Subcutaneous abdominal adipose tissue (tissue), 5 donors: ENCODE measurements at regions not wholly inside any gene's neighbourhood (a gene's known extent, or its start where the extent isn't known, plus 50 kb on each side); places are given as distances from the start of the nearest gene placed in this dataset.
"Not testable (repeated sequence)": the region's sequence is repeated elsewhere in the genome, so short reads cannot be mapped to it uniquely, and the experiment has no call there.

Experiments
- H3K27ac ChIP-seq: one replicate; pipeline ENCODE4 v1.7.0; 2013; ENCODE audit warnings: low read depth, mild to moderate bottlenecking, inconsistent platforms, low read length, moderate library complexity
- H3K27me3 ChIP-seq, 5 donors: one replicate each; pipeline ENCODE4 v1.7.0; 2013; ENCODE audit warnings: low read length in 5 of 5, inconsistent platforms in 1 of 5; ENCODE audit not compliant: control insufficient read depth in 5 of 5, insufficient read depth in 4 of 5
- H3K36me3 ChIP-seq, 5 donors: one replicate each; pipeline ENCODE4 v1.7.0; 2013; ENCODE audit warnings: low read length in 5 of 5; ENCODE audit not compliant: control insufficient read depth in 5 of 5, insufficient read depth in 5 of 5
- H3K4me1 ChIP-seq, 5 donors: one replicate each; pipeline ENCODE4 v1.7.0; 2013; ENCODE audit warnings: low read length in 5 of 5, mild to moderate bottlenecking in 3 of 5, moderate library complexity in 1 of 5; ENCODE audit not compliant: control insufficient read depth in 5 of 5, insufficient read depth in 5 of 5
- H3K4me3 ChIP-seq, 5 donors: one replicate each; pipeline ENCODE4 v1.7.0; 2013; ENCODE audit warnings: low read length in 5 of 5, low read depth in 1 of 5
- H3K9ac ChIP-seq, 5 donors: one replicate each; pipeline ENCODE4 v1.7.0; 2013; ENCODE audit warnings: low read length in 5 of 5, mild to moderate bottlenecking in 4 of 5, moderate library complexity in 3 of 5
- H3K9me3 ChIP-seq, 5 donors: one replicate each; pipeline ENCODE4 v1.7.0; 2013; ENCODE audit warnings: low read length in 5 of 5; ENCODE audit not compliant: control insufficient read depth in 5 of 5
- donor health status: healthy.
- donor health status: healthy.
- donor health status: healthy.
- donor health status: healthy.
- donor health status: healthy.

DNA sequence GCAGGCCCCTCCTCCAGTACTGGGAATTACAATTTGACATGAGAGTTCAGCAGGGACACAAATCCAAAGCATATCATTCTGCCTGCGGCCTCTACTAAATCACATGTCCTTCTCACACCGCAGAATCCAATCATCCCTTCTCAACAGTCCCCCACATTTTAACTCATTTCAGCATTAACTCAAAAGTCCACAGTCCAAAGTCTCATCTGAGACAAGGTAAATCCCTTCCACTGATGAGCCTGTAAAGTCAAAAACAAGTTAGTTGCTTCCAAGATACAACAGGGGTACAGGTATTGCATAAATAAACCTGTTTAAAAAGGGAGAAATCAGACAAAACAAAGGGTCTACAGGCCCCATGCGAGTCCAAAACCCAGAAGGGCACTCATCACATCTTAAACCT is 64.0 kb downstream of the EBNA1BP2 start:
- Histone ChIP-seq H3K4me3 (no peak overlapping the region), H3K27ac (no peak overlapping the region), H3K9ac (no peak overlapping the region), H3K9me3 (peaks cover 0 to 11% (median 2%) of the 10 kb centered on the region in 5 donors), H3K4me1 (no peaks in the 10 kb centered on the region), H3K27me3 (no peaks in the 10 kb centered on the region), H3K36me3 (no peaks in the 10 kb centered on the region)

DNA sequence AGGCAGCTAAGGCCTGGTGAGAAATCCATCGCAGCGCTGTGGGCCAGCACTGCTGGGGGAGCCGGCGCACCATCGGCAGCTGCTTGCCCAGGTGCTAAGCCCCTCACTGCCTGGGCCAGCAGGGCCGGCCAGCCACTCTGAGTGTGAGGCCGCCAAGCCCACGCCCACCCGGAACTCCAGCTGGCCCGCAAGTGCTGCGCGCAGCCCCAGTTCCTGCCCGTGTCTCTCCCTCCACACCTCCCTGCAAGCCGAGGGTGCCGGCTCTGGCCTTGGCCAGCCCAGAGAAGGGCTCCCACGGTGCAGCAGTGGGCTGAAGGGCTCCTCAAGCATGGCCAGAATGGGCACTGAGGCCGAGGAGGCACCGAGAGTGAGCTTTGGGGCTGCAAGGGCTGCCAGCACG is 64.4 kb downstream of the EBNA1BP2 start:
- Histone ChIP-seq H3K9ac (no peak overlapping the region), H3K36me3 (no peaks in the 10 kb centered on the region), H3K27me3 (no peaks in the 10 kb centered on the region), H3K4me3 (no peak overlapping the region), H3K27ac (no peak overlapping the region), H3K4me1 (no peaks in the 10 kb centered on the region), H3K9me3 (peaks cover 0 to 11% (median 2%) of the 10 kb centered on the region in 5 donors)

DNA sequence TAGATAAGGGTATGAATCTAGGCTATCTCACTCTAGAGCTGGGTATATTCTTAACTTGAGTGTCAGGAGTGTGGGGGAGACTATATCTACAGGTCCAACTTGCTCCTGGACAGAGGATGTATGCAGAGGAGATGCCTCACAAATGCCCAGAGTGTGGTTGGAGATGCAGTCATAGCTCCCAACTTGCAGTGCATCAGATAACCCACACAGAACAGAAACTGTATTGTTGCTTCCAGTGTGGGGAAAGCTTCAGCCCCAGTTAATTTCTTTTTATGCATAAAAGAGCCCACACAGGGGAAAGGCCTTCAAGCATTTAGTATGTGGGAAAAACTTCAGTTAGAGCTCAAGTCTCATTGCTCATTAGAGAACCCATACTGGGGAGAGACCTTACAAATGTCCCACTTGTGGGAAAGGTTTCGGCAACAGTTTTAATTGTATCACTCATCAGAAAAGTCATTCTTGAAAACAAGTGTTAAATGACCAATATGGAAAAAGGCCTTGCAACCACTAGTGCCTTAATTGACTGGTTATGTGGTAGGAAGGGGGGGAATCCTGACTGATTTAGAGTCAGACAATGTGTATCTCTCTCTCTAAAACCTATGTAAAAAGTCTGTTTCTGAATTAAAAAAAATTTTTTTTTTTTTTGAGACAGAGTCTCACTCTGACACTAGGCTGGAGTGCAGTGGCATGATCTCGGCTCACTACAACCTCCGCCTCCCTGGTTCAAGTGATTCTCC is 67.9 kb downstream of the EBNA1BP2 start:
- Histone ChIP-seq H3K36me3 (no peaks in the 10 kb centered on the region), H3K4me3 (no peak overlapping the region), H3K9me3 (peaks cover 0 to 14% (median 5%) of the 10 kb centered on the region in 5 donors), H3K27ac (no peak overlapping the region), H3K9ac (no peak overlapping the region), H3K27me3 (no peaks in the 10 kb centered on the region), H3K4me1 (no peaks in the 10 kb centered on the region)

DNA sequence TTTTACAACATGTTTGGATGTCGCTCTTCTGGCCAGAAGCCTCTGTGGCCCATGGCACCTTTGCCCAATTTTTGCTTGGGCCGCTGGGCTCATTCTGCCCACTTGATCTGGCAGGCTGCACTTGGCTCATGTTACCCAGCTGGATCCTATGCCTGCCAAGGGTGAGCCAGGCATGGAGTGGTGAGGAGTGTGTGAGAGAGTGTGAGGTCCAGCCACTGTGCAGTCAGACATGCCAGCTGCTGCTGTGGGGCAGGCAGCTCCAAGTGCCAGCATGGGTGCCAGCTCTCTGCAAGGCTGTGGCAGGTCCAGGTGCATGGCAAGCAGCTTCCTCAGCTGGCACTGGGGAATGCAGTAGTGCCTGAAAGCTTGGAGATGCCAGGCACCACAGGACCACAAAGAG is 71.0 kb downstream of the EBNA1BP2 start:
- H3K9me3 ChIP-seq, result peaks cover 0 to 12% (median 5%) of the 10 kb centered on the region in 5 donors
- no peak overlapping the region for H3K27ac ChIP-seq
- no peak overlapping the region for H3K9ac ChIP-seq
- no peaks in the 10 kb centered on the region for H3K36me3 ChIP-seq
- no peak overlapping the region for H3K4me3 ChIP-seq
- no peaks in the 10 kb centered on the region for H3K4me1 ChIP-seq
- no peaks in the 10 kb centered on the region for H3K27me3 ChIP-seq

DNA sequence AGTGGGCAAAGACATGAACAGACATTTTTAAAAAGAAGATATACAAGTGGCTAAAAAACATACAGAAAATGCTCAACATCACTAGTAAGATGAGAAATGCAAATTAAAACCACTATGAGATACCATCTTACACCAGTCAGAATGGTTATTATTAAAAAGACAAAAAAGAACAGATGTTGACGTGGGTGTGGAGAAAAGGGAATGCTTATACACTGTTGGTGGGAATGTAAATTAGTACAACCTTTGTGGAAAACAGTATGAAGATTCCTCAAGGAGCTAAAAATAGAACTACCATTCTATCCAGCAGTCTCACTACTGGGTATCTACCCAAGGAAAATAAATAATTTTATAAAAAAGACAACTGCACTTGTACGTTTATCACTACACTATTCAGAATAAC is 73.9 kb downstream of the EBNA1BP2 start:
- Histone ChIP-seq H3K4me3 (no peak overlapping the region), H3K4me1 (no peaks in the 10 kb centered on the region), H3K9me3 (peaks cover 0 to 5% (median 5%) of the 10 kb centered on the region in 5 donors), H3K36me3 (no peaks in the 10 kb centered on the region), H3K27me3 (no peaks in the 10 kb centered on the region), H3K9ac (no peak overlapping the region), H3K27ac (no peak overlapping the region)

DNA sequence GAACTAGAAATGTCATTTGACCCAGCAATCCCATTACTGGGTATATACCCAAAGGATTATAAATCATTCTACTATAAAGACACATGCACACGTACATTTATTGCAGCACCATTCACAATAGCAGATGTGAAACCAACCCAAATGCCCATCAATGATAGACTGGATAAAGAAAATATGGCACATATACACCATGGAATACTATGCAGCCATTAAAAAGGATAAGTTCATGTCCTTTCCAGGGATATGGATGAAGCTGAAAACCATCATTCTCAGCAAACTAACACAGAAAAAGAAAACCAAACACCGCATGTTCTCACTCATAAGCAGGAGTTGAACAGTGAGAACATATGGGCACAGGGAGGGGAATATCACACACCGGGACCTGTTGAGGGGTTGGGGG is 75.6 kb downstream of the EBNA1BP2 start:
- not testable (repeated sequence) for H3K36me3 ChIP-seq, H3K27me3 ChIP-seq, H3K9ac ChIP-seq, H3K4me3 ChIP-seq, H3K9me3 ChIP-seq, H3K27ac ChIP-seq, H3K4me1 ChIP-seq

DNA sequence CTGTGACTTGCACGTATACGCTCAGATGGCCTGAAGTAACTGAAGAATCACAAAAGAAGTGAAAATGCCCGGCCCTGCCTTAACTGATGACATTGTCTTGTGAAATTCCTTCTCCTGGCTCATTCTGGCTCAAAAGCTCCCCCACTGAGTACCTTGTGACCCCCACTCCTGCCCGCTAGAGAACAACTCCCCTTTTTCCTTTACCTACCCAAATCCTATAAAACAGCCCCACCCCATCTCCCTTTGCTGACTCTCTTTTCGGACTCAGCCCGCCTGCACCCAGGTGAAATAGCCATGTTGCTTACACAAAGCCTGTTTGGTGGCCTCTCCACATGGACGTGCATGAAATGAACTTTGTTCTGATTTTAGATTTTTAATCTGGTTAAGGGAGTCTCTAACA is 81.3 kb downstream of the EBNA1BP2 start:
- H3K9ac ChIP-seq, H3K4me3 ChIP-seq, H3K27me3 ChIP-seq, H3K4me1 ChIP-seq, H3K36me3 ChIP-seq, H3K9me3 ChIP-seq, H3K27ac ChIP-seq: not testable (repeated sequence)

DNA sequence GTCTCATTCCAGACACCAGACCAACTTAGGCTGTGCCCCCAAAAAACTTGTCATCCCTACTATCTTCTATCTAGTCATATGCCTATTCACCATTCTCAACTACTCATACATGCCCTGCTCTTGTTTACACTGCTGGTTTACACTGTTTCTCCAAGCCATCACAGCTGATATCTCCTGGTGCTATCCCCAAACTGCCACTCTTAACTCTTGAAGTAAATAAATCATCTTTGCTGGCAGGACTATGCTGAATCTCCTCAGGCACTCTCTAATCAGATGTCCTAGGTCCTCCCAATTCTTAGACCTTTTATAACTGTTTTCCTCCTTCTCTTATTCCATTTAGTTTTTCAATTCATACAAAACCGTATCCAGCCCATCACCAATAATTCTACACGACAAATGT is 81.9 kb downstream of the EBNA1BP2 start:
- not testable (repeated sequence) for H3K4me3 ChIP-seq, H3K4me1 ChIP-seq, H3K27me3 ChIP-seq, H3K36me3 ChIP-seq, H3K9ac ChIP-seq, H3K9me3 ChIP-seq, H3K27ac ChIP-seq

DNA sequence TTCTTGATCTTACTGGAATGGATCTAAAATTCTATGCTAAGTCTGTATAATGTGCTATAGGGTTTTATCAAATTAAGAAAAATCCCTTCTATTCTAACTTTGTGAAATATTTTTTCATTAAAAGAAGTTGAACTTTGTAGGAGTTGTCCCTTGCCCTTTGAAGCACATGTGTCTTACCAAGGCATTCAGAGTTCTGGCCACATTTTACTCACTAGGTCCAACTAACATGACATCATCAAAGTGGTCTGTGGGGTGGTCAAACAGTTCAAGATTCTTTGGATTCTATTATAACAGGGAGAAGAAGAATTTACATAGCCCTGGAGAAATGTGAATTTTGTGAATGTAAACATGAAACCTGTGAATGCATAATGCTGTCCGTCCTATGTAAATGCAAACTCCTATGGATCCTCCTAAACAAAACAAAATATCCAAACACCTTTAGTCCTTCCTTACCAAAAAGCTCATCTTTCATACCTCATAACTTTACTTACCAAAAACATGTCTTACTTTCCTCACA is 88.7 kb downstream of the EBNA1BP2 start:
- Histone ChIP-seq H3K27ac (no peak overlapping the region), H3K36me3 (no peaks in the 10 kb centered on the region), H3K9ac (no peak overlapping the region), H3K4me1 (no peaks in the 10 kb centered on the region), H3K9me3 (no peaks in the 10 kb centered on the region), H3K27me3 (no peaks in the 10 kb centered on the region), H3K4me3 (no peak overlapping the region)

DNA sequence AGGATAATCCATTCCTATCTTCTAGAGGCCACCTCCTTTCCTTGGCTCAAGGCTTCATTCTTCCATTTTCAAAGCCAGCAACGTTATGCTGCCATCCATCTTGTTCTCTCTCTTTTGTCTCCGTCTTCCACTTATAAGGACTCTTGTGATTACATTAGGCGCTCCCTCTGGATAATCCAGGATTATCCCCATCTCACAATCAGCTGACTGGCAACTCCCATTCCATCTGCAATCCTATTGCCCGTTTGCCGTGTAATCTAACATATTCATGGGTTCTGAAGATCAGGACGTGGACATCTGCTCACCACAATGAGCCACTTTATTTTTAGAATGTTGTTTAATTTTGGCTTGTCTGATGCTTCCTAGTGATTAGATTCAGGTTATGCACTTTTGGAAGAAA is 89.3 kb downstream of the EBNA1BP2 start:
- Histone ChIP-seq H3K9me3 (no peaks in the 10 kb centered on the region), H3K4me1 (no peaks in the 10 kb centered on the region), H3K36me3 (no peaks in the 10 kb centered on the region), H3K4me3 (no peak overlapping the region), H3K27ac (no peak overlapping the region), H3K9ac (no peak overlapping the region), H3K27me3 (no peaks in the 10 kb centered on the region)
